ENCODE measurements at regions not wholly inside any gene's neighbourhood (a gene's known extent, or its start where the extent isn't known, plus 50 kb on each side); places are given as distances from the start of the nearest gene placed in this dataset.

DNA sequence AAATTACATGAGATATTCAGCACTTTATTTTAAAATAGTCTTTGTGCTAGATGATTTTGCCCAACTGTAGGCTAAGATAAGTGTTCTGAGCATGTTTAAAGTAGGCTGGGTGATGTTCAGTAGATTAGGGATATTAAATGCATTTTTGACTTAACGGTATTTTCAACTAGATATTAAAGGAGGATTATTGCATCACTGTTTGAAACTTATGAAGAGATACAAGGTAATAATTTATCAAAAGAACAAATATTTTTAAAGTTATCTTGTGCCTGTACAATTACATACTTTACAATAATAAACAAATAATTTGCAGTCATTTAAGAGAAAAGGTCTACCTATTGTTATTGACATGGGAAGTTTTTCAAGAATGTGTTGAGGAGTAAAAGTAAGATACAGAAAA lies 368.6 kb upstream of the DCN start:
- TF ChIP-seq, protein P1, sequence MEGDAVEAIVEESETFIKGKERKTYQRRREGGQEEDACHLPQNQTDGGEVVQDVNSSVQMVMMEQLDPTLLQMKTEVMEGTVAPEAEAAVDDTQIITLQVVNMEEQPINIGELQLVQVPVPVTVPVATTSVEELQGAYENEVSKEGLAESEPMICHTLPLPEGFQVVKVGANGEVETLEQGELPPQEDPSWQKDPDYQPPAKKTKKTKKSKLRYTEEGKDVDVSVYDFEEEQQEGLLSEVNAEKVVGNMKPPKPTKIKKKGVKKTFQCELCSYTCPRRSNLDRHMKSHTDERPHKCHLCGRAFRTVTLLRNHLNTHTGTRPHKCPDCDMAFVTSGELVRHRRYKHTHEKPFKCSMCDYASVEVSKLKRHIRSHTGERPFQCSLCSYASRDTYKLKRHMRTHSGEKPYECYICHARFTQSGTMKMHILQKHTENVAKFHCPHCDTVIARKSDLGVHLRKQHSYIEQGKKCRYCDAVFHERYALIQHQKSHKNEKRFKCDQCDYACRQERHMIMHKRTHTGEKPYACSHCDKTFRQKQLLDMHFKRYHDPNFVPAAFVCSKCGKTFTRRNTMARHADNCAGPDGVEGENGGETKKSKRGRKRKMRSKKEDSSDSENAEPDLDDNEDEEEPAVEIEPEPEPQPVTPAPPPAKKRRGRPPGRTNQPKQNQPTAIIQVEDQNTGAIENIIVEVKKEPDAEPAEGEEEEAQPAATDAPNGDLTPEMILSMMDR (IDR thresholded peaks at IDR 0.05), result no peak

DNA sequence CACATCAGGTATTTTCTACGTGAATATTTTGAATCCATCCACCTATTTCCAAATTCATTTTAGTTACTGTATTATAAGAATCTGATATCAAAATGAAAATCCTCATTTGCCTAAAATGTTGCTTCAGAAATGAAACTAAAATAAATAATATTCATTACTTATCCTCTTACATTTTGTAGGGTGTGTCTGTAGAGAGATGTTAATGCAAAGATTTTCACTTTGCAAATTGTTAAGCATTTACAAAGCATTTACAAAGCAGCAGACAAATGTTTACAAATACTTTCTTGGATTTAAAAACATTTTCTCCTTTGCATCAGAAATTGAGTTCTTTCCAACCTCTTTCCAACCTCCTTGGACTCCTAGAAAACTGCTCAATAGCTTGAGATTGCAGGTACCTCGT lies 360.0 kb upstream of the DCN start:
- TF ChIP-seq, protein P1 (IDR thresholded peaks at IDR 0.05), result no peak

DNA sequence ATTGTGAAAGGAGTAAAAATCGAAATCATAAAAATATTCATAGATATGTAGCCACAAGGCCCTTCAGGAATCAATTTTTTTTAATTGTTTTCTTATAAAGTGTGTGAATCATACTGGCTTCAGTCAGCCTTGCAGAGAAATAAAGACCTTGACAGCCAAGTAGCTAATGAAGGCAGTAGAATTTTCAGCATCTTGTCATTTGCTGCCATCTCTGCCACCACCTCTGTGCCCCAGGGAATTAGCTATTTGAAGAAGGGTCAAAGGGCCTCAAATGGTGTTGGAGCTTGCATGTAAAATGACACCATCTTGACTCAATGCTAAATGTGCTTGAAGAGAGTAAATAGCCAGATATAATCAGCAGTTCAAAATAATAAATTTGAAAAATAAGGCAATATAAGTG lies 359.4 kb upstream of the DCN start:
- TF ChIP-seq, protein P1 (IDR thresholded peaks at IDR 0.05), result no peak

DNA sequence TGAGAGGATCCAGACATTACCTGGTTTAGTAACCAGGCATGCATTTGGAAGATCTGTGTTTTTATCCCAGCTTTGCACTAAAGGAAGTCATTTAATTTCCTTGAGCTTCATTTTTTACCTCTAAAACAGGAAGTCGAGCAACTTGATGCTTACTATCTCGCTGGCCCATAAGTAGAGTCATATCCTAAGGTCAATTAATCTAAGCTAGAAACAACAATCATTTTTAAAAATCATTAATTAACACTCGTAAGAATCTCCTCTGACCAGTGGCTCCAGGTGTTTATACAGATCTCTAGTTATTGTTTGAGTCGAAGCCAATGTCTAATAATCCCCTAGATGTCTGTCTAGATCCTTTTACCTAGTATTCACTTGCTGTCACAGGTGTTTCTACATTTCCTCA lies 355.8 kb upstream of the DCN start:
- TF ChIP-seq, protein P1 (IDR thresholded peaks at IDR 0.05), result no peak

DNA sequence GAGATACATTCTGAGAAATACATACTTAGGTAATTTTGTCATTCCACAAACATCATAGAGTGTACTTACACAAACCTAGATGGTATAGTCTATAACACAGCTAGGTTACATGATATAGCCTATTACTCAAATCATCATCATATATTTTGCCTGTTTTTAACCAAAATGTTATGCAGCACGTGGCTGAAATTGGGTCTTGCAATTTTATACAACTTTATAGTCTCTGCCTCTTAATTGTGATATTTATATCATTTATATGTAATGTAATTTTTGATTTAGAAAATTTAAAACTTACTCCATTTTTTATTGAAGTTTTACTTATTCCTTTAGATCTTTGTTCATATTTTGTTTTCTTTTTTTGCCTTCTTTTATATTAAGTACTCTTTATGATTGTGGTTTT lies 350.7 kb upstream of the DCN start:
- TF ChIP-seq, protein P1 (IDR thresholded peaks at IDR 0.05), result no peak

DNA sequence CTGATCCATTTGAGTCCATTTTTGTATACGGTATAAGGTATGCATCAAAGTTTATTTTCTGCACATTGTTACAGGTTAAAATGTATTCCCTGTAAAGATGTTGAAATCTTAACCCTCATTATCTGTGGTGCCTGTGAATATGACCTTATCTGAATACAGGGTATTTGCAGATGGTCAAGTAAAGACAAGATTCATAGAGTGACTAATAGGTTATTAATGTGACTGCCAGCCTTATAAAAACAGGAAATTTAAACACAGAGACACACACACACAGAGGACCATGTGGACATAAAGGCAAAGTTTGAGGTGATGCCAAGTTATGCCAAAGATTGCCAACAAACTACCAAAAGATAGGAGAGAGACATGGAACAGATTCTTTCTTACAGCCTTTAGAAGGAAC lies 347.2 kb upstream of the DCN start:
- TF ChIP-seq, protein P1 (IDR thresholded peaks at IDR 0.05), result no peak

DNA sequence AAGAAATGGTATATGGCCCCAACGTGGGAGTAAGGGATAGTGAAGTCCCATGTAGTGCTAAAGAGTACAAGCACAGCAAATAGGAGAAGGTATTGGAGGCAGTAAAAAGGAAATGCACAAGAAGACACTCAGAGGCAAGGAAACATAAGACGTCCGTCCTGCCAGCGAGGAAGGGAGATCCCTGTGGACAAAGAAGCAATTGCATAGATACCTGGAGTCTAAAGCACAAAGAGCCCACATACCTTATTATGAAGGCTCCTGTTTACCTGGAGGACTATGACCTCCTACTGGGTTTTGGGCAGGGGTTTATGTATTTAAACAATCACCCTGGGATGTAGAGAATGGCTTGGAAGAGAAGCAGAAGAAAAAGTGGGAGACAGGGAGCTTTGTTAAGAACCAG lies 341.2 kb upstream of the DCN start:
- TF ChIP-seq, protein P1 (IDR thresholded peaks at IDR 0.05), result no peak

DNA sequence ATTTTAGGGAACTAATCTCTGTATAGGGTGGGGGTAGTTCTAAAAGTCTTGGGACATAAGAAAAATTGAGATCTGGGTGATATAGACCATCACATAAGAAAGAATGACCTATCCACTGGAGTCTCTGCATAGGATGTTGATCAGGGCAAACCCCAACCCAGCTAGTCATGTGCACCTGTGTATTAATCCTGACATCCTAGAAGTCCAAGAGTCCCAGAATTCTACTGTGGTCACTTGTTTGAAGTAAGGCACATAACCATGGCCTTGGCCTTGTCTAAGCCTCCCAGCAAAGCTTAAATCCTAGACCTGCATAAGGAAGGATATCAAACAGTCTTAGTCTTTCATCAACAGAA lies 334.1 kb upstream of the DCN start:
- TF ChIP-seq, protein P1 (IDR thresholded peaks at IDR 0.05), result no peak
